ENCODE measurements at regions not wholly inside any gene's neighbourhood (a gene's known extent, or its start where the extent isn't known, plus 50 kb on each side); places are given as distances from the start of the nearest gene placed in this dataset.
A peak's percentile ranks its signal among the peaks of the same experiment; 100 is the strongest.
"Not testable (repeated sequence)": the region's sequence is repeated elsewhere in the genome, so short reads cannot be mapped to it uniquely, and the experiment has no call there.

- no peak for DNase-seq (ENCODE audit: low spot score)
- H3K27ac Mint-ChIP-seq: no peak overlapping the region
- H3K27me3 Mint-ChIP-seq (ENCODE audit: low read depth): peaks cover 15% of the 10 kb centered on the region
- no peaks in the 10 kb centered on the region for H3K36me3 Mint-ChIP-seq (ENCODE audit: low read depth)
- no peak overlapping the region for H3K4me3 Mint-ChIP-seq (ENCODE audit: low read depth)
- no peaks in the 10 kb centered on the region for H3K9me3 Mint-ChIP-seq
- intact Hi-C loops (cut with micrococcal nuclease): no loop called here
- peaks cover 7% of the 10 kb centered on the region for H3K4me1 Mint-ChIP-seq (ENCODE audit: low read depth)
These were observed 63.7 kb upstream of the PRR23C start for GRCh38 chr3:139108253-139108969.

GRCh38 chr3:139109271-139109670 lies 64.6 kb upstream of the PRR23C start:
- Mint-ChIP-seq H3K4me3 (ENCODE audit: low read depth) (no peak overlapping the region), H3K36me3 (ENCODE audit: low read depth) (no peaks in the 10 kb centered on the region), H3K27me3 (ENCODE audit: low read depth) (peaks cover 15% of the 10 kb centered on the region), H3K4me1 (ENCODE audit: low read depth) (peaks cover 7% of the 10 kb centered on the region), H3K9me3 (no peaks in the 10 kb centered on the region), H3K27ac (no peak overlapping the region)
- DNase-seq (ENCODE audit: low spot score): no peak
- intact Hi-C loops (cut with micrococcal nuclease): no loop called here

- no peaks in the 10 kb centered on the region for H3K36me3 Mint-ChIP-seq (ENCODE audit: low read depth)
These were observed 65.6 kb upstream of the PRR23C start for GRCh38 chr3:139110072-139110830.

GRCh38 chr3:139110929-139111328 lies 66.2 kb upstream of the PRR23C start:
- peaks cover 15% of the 10 kb centered on the region for H3K27me3 Mint-ChIP-seq (ENCODE audit: low read depth)
- H3K4me1 Mint-ChIP-seq (ENCODE audit: low read depth); H3K27ac Mint-ChIP-seq; H3K4me3 Mint-ChIP-seq (ENCODE audit: low read depth); H3K36me3 Mint-ChIP-seq (ENCODE audit: low read depth); DNase-seq (ENCODE audit: low spot score); H3K9me3 Mint-ChIP-seq; intact Hi-C loops (cut with micrococcal nuclease): not testable (repeated sequence)

More at GRCh38 chr3:139110072-139110830, 65.6 kb upstream of the PRR23C start:
- H3K27ac Mint-ChIP-seq: no peak overlapping the region
- H3K4me1 Mint-ChIP-seq (ENCODE audit: low read depth): peaks cover 7% of the 10 kb centered on the region
- peaks cover 15% of the 10 kb centered on the region for H3K27me3 Mint-ChIP-seq (ENCODE audit: low read depth)
- intact Hi-C loops (cut with micrococcal nuclease): no loop called here
- no peaks in the 10 kb centered on the region for H3K9me3 Mint-ChIP-seq
- no peak overlapping the region for H3K4me3 Mint-ChIP-seq (ENCODE audit: low read depth)
- DNase-seq (ENCODE audit: low spot score): no peak

- Mint-ChIP-seq H3K9me3 (no peaks in the 10 kb centered on the region), H3K27ac (no peak overlapping the region), H3K27me3 (ENCODE audit: low read depth) (peaks cover 15% of the 10 kb centered on the region), H3K36me3 (ENCODE audit: low read depth) (no peaks in the 10 kb centered on the region), H3K4me3 (ENCODE audit: low read depth) (no peak overlapping the region), H3K4me1 (ENCODE audit: low read depth) (peaks cover 7% of the 10 kb centered on the region)
- peak; percentile 36 for DNase-seq (ENCODE audit: low spot score)
- intact Hi-C loops (cut with micrococcal nuclease): loop anchor here (2.0 kb wide), 1 partner anchor 217 kb away; no protein-coding TSS in a partner anchor
These were observed 66.9 kb upstream of the PRR23C start for GRCh38 chr3:139111392-139112229.

GRCh38 chr3:139112230-139112558 lies 67.5 kb upstream of the PRR23C start:
- Mint-ChIP-seq H3K4me1 (ENCODE audit: low read depth) (peaks cover 7% of the 10 kb centered on the region), H3K9me3 (no peaks in the 10 kb centered on the region), H3K4me3 (ENCODE audit: low read depth) (no peak overlapping the region), H3K27ac (no peak overlapping the region), H3K27me3 (ENCODE audit: low read depth) (peaks cover 11% of the 10 kb centered on the region), H3K36me3 (ENCODE audit: low read depth) (no peaks in the 10 kb centered on the region)
- intact Hi-C loops (cut with micrococcal nuclease): loop anchor here (2.0 kb wide), 1 partner anchor 217 kb away; no protein-coding TSS in a partner anchor
- no peak for DNase-seq (ENCODE audit: low spot score)

- peaks cover 9% of the 10 kb centered on the region for H3K4me1 Mint-ChIP-seq (ENCODE audit: low read depth)
- no peaks in the 10 kb centered on the region for H3K36me3 Mint-ChIP-seq (ENCODE audit: low read depth)
- intact Hi-C loops (cut with micrococcal nuclease): loop anchor here (2.0 kb wide), 1 partner anchor 215 kb away; no protein-coding TSS in a partner anchor
- H3K27me3 Mint-ChIP-seq (ENCODE audit: low read depth): peaks cover 11% of the 10 kb centered on the region
- no peak for DNase-seq (ENCODE audit: low spot score)
- no peak overlapping the region for H3K27ac Mint-ChIP-seq
- no peak overlapping the region for H3K4me3 Mint-ChIP-seq (ENCODE audit: low read depth)
- H3K9me3 Mint-ChIP-seq: no peaks in the 10 kb centered on the region
These were observed 68.7 kb upstream of the PRR23C start for GRCh38 chr3:139113231-139113992.

GRCh38 chr3:139113993-139114375 lies 69.3 kb upstream of the PRR23C start:
- peaks cover 9% of the 10 kb centered on the region for H3K4me1 Mint-ChIP-seq (ENCODE audit: low read depth)
- no peak overlapping the region for H3K27ac Mint-ChIP-seq
- peaks cover 11% of the 10 kb centered on the region for H3K27me3 Mint-ChIP-seq (ENCODE audit: low read depth)
- no peaks in the 10 kb centered on the region for H3K9me3 Mint-ChIP-seq
- no peaks in the 10 kb centered on the region for H3K36me3 Mint-ChIP-seq (ENCODE audit: low read depth)
- no peak for DNase-seq (ENCODE audit: low spot score)
- H3K4me3 Mint-ChIP-seq (ENCODE audit: low read depth): no peak overlapping the region
- intact Hi-C loops (cut with micrococcal nuclease): loop anchor here (2.0 kb wide), 1 partner anchor 215 kb away; no protein-coding TSS in a partner anchor

- H3K27me3 Mint-ChIP-seq (ENCODE audit: low read depth); H3K36me3 Mint-ChIP-seq (ENCODE audit: low read depth); H3K4me3 Mint-ChIP-seq (ENCODE audit: low read depth); H3K4me1 Mint-ChIP-seq (ENCODE audit: low read depth); H3K27ac Mint-ChIP-seq; DNase-seq (ENCODE audit: low spot score); intact Hi-C loops (cut with micrococcal nuclease); H3K9me3 Mint-ChIP-seq: not testable (repeated sequence)
These were observed 71.9 kb upstream of the PRR23C start for GRCh38 chr3:139116631-139117030.

- Mint-ChIP-seq H3K9me3 (no peaks in the 10 kb centered on the region), H3K4me1 (ENCODE audit: low read depth) (peaks cover 9% of the 10 kb centered on the region), H3K36me3 (ENCODE audit: low read depth) (no peaks in the 10 kb centered on the region), H3K27me3 (ENCODE audit: low read depth) (no peaks in the 10 kb centered on the region), H3K27ac (no peak overlapping the region), H3K4me3 (ENCODE audit: low read depth) (no peak overlapping the region)
- intact Hi-C loops (cut with micrococcal nuclease): no loop called here
- DNase-seq (ENCODE audit: low spot score): no peak
These were observed 72.5 kb upstream of the PRR23C start for GRCh38 chr3:139117136-139117675.

- no peak for DNase-seq (ENCODE audit: low spot score)
- no peak overlapping the region for H3K27ac Mint-ChIP-seq
- no peaks in the 10 kb centered on the region for H3K9me3 Mint-ChIP-seq
- H3K4me3 Mint-ChIP-seq (ENCODE audit: low read depth): no peak overlapping the region
- intact Hi-C loops (cut with micrococcal nuclease): no loop called here
- H3K36me3 Mint-ChIP-seq (ENCODE audit: low read depth): no peaks in the 10 kb centered on the region
- peaks cover 9% of the 10 kb centered on the region for H3K4me1 Mint-ChIP-seq (ENCODE audit: low read depth)
- H3K27me3 Mint-ChIP-seq (ENCODE audit: low read depth): no peaks in the 10 kb centered on the region
These were observed 73.4 kb upstream of the PRR23C start for GRCh38 chr3:139117883-139118760.

Measured in activated T-helper 2 cell treated with anti-CD3 and anti-CD28 coated beads, Interferon-gamma antibody, Interleukin-2, Interleukin-4, amounts not matched to agents 10 μg/mL and 5 μg/mL and 100 μg/mL, durations not matched to agents 14 hours and 24 hours and 36 hours (primary cell).